Hepatocyte (in vitro differentiated cells): ENCODE measurements at regions not wholly inside any gene's neighbourhood (a gene's known extent, or its start where the extent isn't known, plus 50 kb on each side); places are given as distances from the start of the nearest gene placed in this dataset.

Source experiments
- EZH2 ChIP-seq: fragments of 200-600 bp; sonication (generic); IDR thresholded peaks from 2 replicates; pipeline ENCODE4 v1.6.1; 2016; ENCODE audit warnings: antibody characterized with exemption, mild to moderate bottlenecking, borderline replicate concordance
- EZH2phosphoT487 ChIP-seq: fragments of 200-600 bp; sonication (generic); IDR thresholded peaks from one replicate; pipeline ENCODE4 v1.6.1; 2018; ENCODE audit warnings: antibody characterized with exemption, mild to moderate bottlenecking, low read depth, moderate library complexity; ENCODE audit not compliant: unreplicated experiment, severe bottlenecking
- TF ChIP-seq, protein P1 (sequence below): fragments of 200-600 bp; sonication (generic); IDR thresholded peaks from 2 replicates; pipeline ENCODE4 v1.5.1; 2016; ENCODE audit warnings: antibody characterized with exemption, mild to moderate bottlenecking; ENCODE audit not compliant: poor library complexity

DNA sequence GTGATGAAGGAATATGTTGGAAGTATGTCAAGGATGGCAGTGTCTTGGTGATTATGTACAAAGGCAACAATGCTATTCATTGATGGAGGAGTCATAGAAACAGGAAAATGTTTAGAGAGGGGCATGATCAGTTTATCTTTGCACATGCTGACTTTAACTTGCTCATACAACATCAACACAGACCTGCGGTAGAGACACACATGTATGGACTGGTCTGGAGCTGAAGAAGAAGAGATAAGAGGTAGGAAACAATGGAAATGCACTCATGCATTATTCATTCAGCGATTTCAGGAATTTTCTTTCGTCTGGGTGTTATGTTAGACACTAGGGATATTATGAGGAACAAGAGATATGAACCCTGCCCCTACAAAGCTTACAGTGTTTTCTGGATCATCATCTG is 1252.3 kb upstream of the TENM3 start:
- TF ChIP-seq, protein P1, sequence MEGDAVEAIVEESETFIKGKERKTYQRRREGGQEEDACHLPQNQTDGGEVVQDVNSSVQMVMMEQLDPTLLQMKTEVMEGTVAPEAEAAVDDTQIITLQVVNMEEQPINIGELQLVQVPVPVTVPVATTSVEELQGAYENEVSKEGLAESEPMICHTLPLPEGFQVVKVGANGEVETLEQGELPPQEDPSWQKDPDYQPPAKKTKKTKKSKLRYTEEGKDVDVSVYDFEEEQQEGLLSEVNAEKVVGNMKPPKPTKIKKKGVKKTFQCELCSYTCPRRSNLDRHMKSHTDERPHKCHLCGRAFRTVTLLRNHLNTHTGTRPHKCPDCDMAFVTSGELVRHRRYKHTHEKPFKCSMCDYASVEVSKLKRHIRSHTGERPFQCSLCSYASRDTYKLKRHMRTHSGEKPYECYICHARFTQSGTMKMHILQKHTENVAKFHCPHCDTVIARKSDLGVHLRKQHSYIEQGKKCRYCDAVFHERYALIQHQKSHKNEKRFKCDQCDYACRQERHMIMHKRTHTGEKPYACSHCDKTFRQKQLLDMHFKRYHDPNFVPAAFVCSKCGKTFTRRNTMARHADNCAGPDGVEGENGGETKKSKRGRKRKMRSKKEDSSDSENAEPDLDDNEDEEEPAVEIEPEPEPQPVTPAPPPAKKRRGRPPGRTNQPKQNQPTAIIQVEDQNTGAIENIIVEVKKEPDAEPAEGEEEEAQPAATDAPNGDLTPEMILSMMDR = no peak
- TF ChIP-seq EZH2phosphoT487 (no peak), EZH2 (no peak)
